Cerebellar nuclear complex (tissue), 1 donor: ENCODE measurements at regions not wholly inside any gene's neighbourhood (a gene's known extent, or its start where the extent isn't known, plus 50 kb on each side); places are given as distances from the start of the nearest gene placed in this dataset.

Experiments used
- DNase-seq, 2 experiments: peaks; one replicate each; lab custom pipeline; 2025; lab: John Stamatoyannopoulos, UW

GRCh38 chr20:1790386-1790785, 104.8 kb upstream of the SIRPA start:
- DNase-seq = no peak

GRCh38 chr20:1788044-1788443, 107.2 kb upstream of the SIRPA start:
- DNase-seq = no peak

- no peak for DNase-seq
Measured at GRCh38 chr20:1786486-1786885, 108.7 kb upstream of the SIRPA start.

GRCh38 chr20:1784586-1784985, 110.6 kb upstream of the SIRPA start:
- no peak for DNase-seq

GRCh38 chr20:1783245-1783644, 112.0 kb upstream of the SIRPA start:
- DNase-seq = no peak

- DNase-seq = no peak
Measured at GRCh38 chr20:1782181-1782580, 113.0 kb upstream of the SIRPA start.

- DNase-seq = no peak
Measured at GRCh38 chr20:1779567-1779966, 115.6 kb upstream of the SIRPA start.

- DNase-seq = no peak
Measured at GRCh38 chr20:1778338-1778737, 116.9 kb upstream of the SIRPA start.

GRCh38 chr20:1777476-1777820, 117.8 kb upstream of the SIRPA start:
- DNase-seq = no peak

GRCh38 chr20:1776681-1777475, 118.3 kb upstream of the SIRPA start:
- DNase-seq = peak in 1 of 2 experiments; percentile 74

GRCh38 chr20:1775117-1775516, 117.5 kb upstream of the SIRPG start:
- no peak for DNase-seq

- DNase-seq = no peak
Measured at GRCh38 chr20:1774479-1774878, 116.9 kb upstream of the SIRPG start.

- no peak for DNase-seq
Measured at GRCh38 chr20:1773816-1774215, 116.2 kb upstream of the SIRPG start.

- DNase-seq = no peak
Measured at GRCh38 chr20:1769491-1769890, 111.9 kb upstream of the SIRPG start.

GRCh38 chr20:1766731-1767130, 109.2 kb upstream of the SIRPG start:
- DNase-seq = no peak

- DNase-seq = peak in 1 of 2 experiments; percentile 50
Measured at GRCh38 chr20:1764136-1765033, 106.8 kb upstream of the SIRPG start.

- no peak for DNase-seq
Measured at GRCh38 chr20:1761598-1761997, 104.0 kb upstream of the SIRPG start.

- DNase-seq = no peak
Measured at GRCh38 chr20:1761116-1761515, 103.5 kb upstream of the SIRPG start.

- DNase-seq = no peak
Measured at GRCh38 chr20:1758765-1759164, 101.2 kb upstream of the SIRPG start.

- DNase-seq = no peak
Measured at GRCh38 chr20:1757606-1758512, 100.3 kb upstream of the SIRPG start.

GRCh38 chr20:1757072-1757471, 99.5 kb upstream of the SIRPG start:
- no peak for DNase-seq

- no peak for DNase-seq
Measured at GRCh38 chr20:1754749-1755148, 97.2 kb upstream of the SIRPG start.
